ENCODE measurements at regions not wholly inside any gene's neighbourhood (a gene's known extent, or its start where the extent isn't known, plus 50 kb on each side); places are given as distances from the start of the nearest gene placed in this dataset.

- Histone ChIP-seq H3K9ac (ENCODE audit: low read depth in 1 of 2, low read length in 2 of 2) (no peak overlapping the region), H3K4me1 (ENCODE audit: control insufficient read depth in 4 of 4, insufficient read depth in 4 of 4, low read length in 3 of 4) (no peaks in the 10 kb centered on the region), H3K4me3 (ENCODE audit: low read depth in 1 of 3, low read length in 3 of 3) (no peak overlapping the region), H3K9me3 (ENCODE audit: control insufficient read depth in 4 of 4, low read length in 3 of 4) (no peaks in the 10 kb centered on the region), H3K27ac (ENCODE audit: low read depth in 1 of 2, low read length in 2 of 2) (no peak overlapping the region), H3K27me3 (ENCODE audit: control insufficient read depth in 4 of 4, insufficient read depth in 4 of 4, low read length in 3 of 4) (no peaks in the 10 kb centered on the region), H3K36me3 (ENCODE audit: control insufficient read depth in 4 of 4, insufficient read depth in 3 of 4, low read depth in 1 of 4, low read length in 3 of 4) (no peaks in the 10 kb centered on the region)
- no peak for TF ChIP-seq FOXA1 (IDR thresholded peaks at IDR 0.05)
- TF ChIP-seq FOXA2 (IDR thresholded peaks at IDR 0.05) = no peak
- TF ChIP-seq, protein P1, sequence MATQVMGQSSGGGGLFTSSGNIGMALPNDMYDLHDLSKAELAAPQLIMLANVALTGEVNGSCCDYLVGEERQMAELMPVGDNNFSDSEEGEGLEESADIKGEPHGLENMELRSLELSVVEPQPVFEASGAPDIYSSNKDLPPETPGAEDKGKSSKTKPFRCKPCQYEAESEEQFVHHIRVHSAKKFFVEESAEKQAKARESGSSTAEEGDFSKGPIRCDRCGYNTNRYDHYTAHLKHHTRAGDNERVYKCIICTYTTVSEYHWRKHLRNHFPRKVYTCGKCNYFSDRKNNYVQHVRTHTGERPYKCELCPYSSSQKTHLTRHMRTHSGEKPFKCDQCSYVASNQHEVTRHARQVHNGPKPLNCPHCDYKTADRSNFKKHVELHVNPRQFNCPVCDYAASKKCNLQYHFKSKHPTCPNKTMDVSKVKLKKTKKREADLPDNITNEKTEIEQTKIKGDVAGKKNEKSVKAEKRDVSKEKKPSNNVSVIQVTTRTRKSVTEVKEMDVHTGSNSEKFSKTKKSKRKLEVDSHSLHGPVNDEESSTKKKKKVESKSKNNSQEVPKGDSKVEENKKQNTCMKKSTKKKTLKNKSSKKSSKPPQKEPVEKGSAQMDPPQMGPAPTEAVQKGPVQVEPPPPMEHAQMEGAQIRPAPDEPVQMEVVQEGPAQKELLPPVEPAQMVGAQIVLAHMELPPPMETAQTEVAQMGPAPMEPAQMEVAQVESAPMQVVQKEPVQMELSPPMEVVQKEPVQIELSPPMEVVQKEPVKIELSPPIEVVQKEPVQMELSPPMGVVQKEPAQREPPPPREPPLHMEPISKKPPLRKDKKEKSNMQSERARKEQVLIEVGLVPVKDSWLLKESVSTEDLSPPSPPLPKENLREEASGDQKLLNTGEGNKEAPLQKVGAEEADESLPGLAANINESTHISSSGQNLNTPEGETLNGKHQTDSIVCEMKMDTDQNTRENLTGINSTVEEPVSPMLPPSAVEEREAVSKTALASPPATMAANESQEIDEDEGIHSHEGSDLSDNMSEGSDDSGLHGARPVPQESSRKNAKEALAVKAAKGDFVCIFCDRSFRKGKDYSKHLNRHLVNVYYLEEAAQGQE (IDR thresholded peaks at IDR 0.05) = no peak
- TF ChIP-seq GABPA (IDR thresholded peaks at IDR 0.05 in 1 of 2, conservative IDR thresholded peaks at IDR 0.05 in 1 of 2) = no peak
- TF ChIP-seq EGR1 (IDR thresholded peaks at IDR 0.05; ENCODE audit: low read depth in 2 of 2) = no peak
- TF ChIP-seq, protein P2, sequence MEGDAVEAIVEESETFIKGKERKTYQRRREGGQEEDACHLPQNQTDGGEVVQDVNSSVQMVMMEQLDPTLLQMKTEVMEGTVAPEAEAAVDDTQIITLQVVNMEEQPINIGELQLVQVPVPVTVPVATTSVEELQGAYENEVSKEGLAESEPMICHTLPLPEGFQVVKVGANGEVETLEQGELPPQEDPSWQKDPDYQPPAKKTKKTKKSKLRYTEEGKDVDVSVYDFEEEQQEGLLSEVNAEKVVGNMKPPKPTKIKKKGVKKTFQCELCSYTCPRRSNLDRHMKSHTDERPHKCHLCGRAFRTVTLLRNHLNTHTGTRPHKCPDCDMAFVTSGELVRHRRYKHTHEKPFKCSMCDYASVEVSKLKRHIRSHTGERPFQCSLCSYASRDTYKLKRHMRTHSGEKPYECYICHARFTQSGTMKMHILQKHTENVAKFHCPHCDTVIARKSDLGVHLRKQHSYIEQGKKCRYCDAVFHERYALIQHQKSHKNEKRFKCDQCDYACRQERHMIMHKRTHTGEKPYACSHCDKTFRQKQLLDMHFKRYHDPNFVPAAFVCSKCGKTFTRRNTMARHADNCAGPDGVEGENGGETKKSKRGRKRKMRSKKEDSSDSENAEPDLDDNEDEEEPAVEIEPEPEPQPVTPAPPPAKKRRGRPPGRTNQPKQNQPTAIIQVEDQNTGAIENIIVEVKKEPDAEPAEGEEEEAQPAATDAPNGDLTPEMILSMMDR (IDR thresholded peaks at IDR 0.05; ENCODE audit: low read depth, low read length, missing input control) = no peak
- TF ChIP-seq RAD21 (IDR thresholded peaks at IDR 0.05) = no peak
- no peak for TF ChIP-seq YY1 (IDR thresholded peaks at IDR 0.05)
- TF ChIP-seq TAF1 (conservative IDR thresholded peaks at IDR 0.05) = no peak
- no peak for TF ChIP-seq JUND (IDR thresholded peaks at IDR 0.05)
- no peak for TF ChIP-seq NR2F2 (IDR thresholded peaks at IDR 0.05)
- TF ChIP-seq HNF4G (IDR thresholded peaks at IDR 0.05) = no peak
- no peak for TF ChIP-seq SP1 (IDR thresholded peaks at IDR 0.05)
- TF ChIP-seq MAX (IDR thresholded peaks at IDR 0.05) = no peak
- WGBS = 98% methylated on average over 4 of the region's 4 CpGs
- no peak for DNase-seq (ENCODE audit: low spot score)
Observed at GRCh38 chr3:178270838-178271237, 265.4 kb upstream of the KCNMB2 start.

DNA sequence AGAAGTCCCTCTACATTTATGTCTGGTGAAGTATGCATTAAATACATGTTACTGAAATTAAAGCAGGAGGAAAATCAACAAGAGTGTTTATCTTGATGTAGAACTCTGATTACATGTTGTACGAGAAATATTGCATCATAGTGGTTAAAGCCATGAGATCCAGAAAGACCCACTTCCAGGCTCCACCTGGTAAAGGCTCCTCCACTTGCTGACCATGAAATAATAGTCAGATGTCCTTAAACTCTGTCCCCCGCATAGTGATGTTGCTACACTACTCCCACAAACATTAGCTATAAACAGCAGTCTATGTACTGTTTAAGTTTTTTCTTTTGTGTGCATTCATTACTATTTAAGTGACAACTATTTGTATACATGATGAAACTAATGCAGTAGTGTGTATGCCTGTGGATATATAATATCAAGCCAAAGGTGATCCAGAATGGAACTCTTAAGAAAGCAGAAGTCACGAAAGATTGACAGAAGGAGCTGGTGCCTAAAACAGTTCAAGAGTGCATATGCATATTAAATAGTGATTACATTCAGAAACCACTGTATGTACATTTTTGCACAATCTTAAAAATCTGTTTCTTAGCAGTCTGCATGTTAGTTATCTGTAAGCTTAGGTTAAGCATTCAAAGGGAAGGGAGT is 264.4 kb upstream of the KCNMB2 start:
- no peak overlapping the region for H3K4me3 ChIP-seq (ENCODE audit: low read depth in 1 of 3, low read length in 3 of 3)
- no peak overlapping the region for H3K9ac ChIP-seq (ENCODE audit: low read depth in 1 of 2, low read length in 2 of 2)
- H3K27me3 ChIP-seq (ENCODE audit: control insufficient read depth in 4 of 4, insufficient read depth in 4 of 4, low read length in 3 of 4) = no peaks in the 10 kb centered on the region
- TF ChIP-seq TAF1 (conservative IDR thresholded peaks at IDR 0.05) = no peak
- TF ChIP-seq EGR1 (IDR thresholded peaks at IDR 0.05; ENCODE audit: low read depth in 2 of 2) = no peak
- TF ChIP-seq, protein P3, sequence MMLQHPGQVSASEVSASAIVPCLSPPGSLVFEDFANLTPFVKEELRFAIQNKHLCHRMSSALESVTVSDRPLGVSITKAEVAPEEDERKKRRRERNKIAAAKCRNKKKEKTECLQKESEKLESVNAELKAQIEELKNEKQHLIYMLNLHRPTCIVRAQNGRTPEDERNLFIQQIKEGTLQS (IDR thresholded peaks at IDR 0.05) = no peak
- TF ChIP-seq RAD21 (IDR thresholded peaks at IDR 0.05) = no peak
- no peak for TF ChIP-seq HNF4A (conservative IDR thresholded peaks at IDR 0.05)
- TF ChIP-seq SP1 (IDR thresholded peaks at IDR 0.05) = no peak
- no peaks in the 10 kb centered on the region for H3K4me1 ChIP-seq (ENCODE audit: control insufficient read depth in 4 of 4, insufficient read depth in 4 of 4, low read length in 3 of 4)
- H3K27ac ChIP-seq (ENCODE audit: low read depth in 1 of 2, low read length in 2 of 2) = no peak overlapping the region
- WGBS = 76% methylated on average over 3 of the region's 3 CpGs
- H3K9me3 ChIP-seq (ENCODE audit: control insufficient read depth in 4 of 4, low read length in 3 of 4) = no peaks in the 10 kb centered on the region
- no peaks in the 10 kb centered on the region for H3K36me3 ChIP-seq (ENCODE audit: control insufficient read depth in 4 of 4, insufficient read depth in 3 of 4, low read depth in 1 of 4, low read length in 3 of 4)
- DNase-seq (ENCODE audit: low spot score) = no peak
